ENCODE measurements at regions not wholly inside any gene's neighbourhood (a gene's known extent, or its start where the extent isn't known, plus 50 kb on each side); places are given as distances from the start of the nearest gene placed in this dataset.

- H3K4me3 ChIP-seq = no peak overlapping the region
- H3K9me3 ChIP-seq (ENCODE audit: low read depth) = no peaks in the 10 kb centered on the region
- TF ChIP-seq EZH2phosphoT487 (IDR thresholded peaks at IDR 0.05; ENCODE audit: insufficient read depth, low read depth) = no peak
- TF ChIP-seq EZH2 (IDR thresholded peaks at IDR 0.05; ENCODE audit: insufficient read depth, poor library complexity, severe bottlenecking) = no peak
- H3K4me1 ChIP-seq (ENCODE audit: insufficient read depth) = peaks cover 5% of the 10 kb centered on the region
- no peaks in the 10 kb centered on the region for H3K79me2 ChIP-seq (ENCODE audit: insufficient read depth)
- no peaks in the 10 kb centered on the region for H4K20me1 ChIP-seq (ENCODE audit: insufficient read depth)
- H3K9ac ChIP-seq = no peak overlapping the region
- no peak overlapping the region for H3K4me2 ChIP-seq (ENCODE audit: unreplicated experiment)
- no peaks in the 10 kb centered on the region for H3K36me3 ChIP-seq (ENCODE audit: low read depth)
- H3K9me2 ChIP-seq (ENCODE audit: insufficient read depth) = no peaks in the 10 kb centered on the region
- in situ Hi-C loops (cut with MboI) = no loop called here
- no peaks in the 10 kb centered on the region for H3F3A ChIP-seq (ENCODE audit: insufficient read depth)
- H2AFZ ChIP-seq = no peak overlapping the region
- 73 to 78% methylated on average over 2 of the region's 2 CpGs for WGBS, 2 experiments (ENCODE audit: low coverage in 1 of 2, low lambda C conversion rate in 2 of 2, missing lambda C conversion rate in 2 of 2)
- no peak for DNase-seq
- no peaks in the 10 kb centered on the region for H3K27me3 ChIP-seq (replicated peaks; ENCODE audit: insufficient read depth)
- H3K27ac ChIP-seq = no peak overlapping the region
Observed at GRCh38 chr12:127074161-127074560, 1192.8 kb upstream of the TMEM132C start.

GRCh38 chr12:127075981-127076380 lies 1191.0 kb upstream of the TMEM132C start:
- DNase-seq = no peak
- in situ Hi-C loops (cut with MboI) = no loop called here
- Histone ChIP-seq H3K36me3 (ENCODE audit: low read depth) (no peaks in the 10 kb centered on the region), H3K9me2 (ENCODE audit: insufficient read depth) (no peaks in the 10 kb centered on the region), H3K4me3 (no peak overlapping the region), H4K20me1 (ENCODE audit: insufficient read depth) (no peaks in the 10 kb centered on the region), H3F3A (ENCODE audit: insufficient read depth) (no peaks in the 10 kb centered on the region), H3K9ac (no peak overlapping the region), H3K79me2 (ENCODE audit: insufficient read depth) (no peaks in the 10 kb centered on the region), H3K27ac (no peak overlapping the region), H3K9me3 (ENCODE audit: low read depth) (no peaks in the 10 kb centered on the region), H3K4me1 (ENCODE audit: insufficient read depth) (peaks cover 6% of the 10 kb centered on the region), H3K27me3 (replicated peaks; ENCODE audit: insufficient read depth) (no peaks in the 10 kb centered on the region), H3K4me2 (ENCODE audit: unreplicated experiment) (no peak overlapping the region), H2AFZ (no peak overlapping the region)
- no peak for TF ChIP-seq EZH2 (IDR thresholded peaks at IDR 0.05; ENCODE audit: insufficient read depth, poor library complexity, severe bottlenecking)
- no peak for TF ChIP-seq EZH2phosphoT487 (IDR thresholded peaks at IDR 0.05; ENCODE audit: insufficient read depth, low read depth)
- WGBS, 2 experiments (ENCODE audit: low coverage in 1 of 2, low lambda C conversion rate in 2 of 2, missing lambda C conversion rate in 2 of 2) = 88 to 93% methylated on average over 4 of the region's 4 CpGs

- Histone ChIP-seq H3K4me2 (ENCODE audit: unreplicated experiment) (no peak overlapping the region), H3K9me2 (ENCODE audit: insufficient read depth) (no peaks in the 10 kb centered on the region), H3K79me2 (ENCODE audit: insufficient read depth) (no peaks in the 10 kb centered on the region), H3K4me1 (ENCODE audit: insufficient read depth) (peaks cover 7% of the 10 kb centered on the region), H3K9me3 (ENCODE audit: low read depth) (no peaks in the 10 kb centered on the region), H4K20me1 (ENCODE audit: insufficient read depth) (no peaks in the 10 kb centered on the region), H3K4me3 (no peak overlapping the region), H2AFZ (no peak overlapping the region), H3K36me3 (ENCODE audit: low read depth) (no peaks in the 10 kb centered on the region), H3F3A (ENCODE audit: insufficient read depth) (no peaks in the 10 kb centered on the region), H3K27me3 (replicated peaks; ENCODE audit: insufficient read depth) (no peaks in the 10 kb centered on the region), H3K27ac (no peak overlapping the region), H3K9ac (no peak overlapping the region)
- in situ Hi-C loops (cut with MboI) = no loop called here
- no peak for DNase-seq
- no peak for TF ChIP-seq EZH2phosphoT487 (IDR thresholded peaks at IDR 0.05; ENCODE audit: insufficient read depth, low read depth)
- TF ChIP-seq EZH2 (IDR thresholded peaks at IDR 0.05; ENCODE audit: insufficient read depth, poor library complexity, severe bottlenecking) = no peak
- 57 to 62% methylated on average over 5 of the region's 5 CpGs for WGBS, 2 experiments (ENCODE audit: low coverage in 1 of 2, low lambda C conversion rate in 2 of 2, missing lambda C conversion rate in 2 of 2)
Observed at GRCh38 chr12:127077262-127078045, 1189.5 kb upstream of the TMEM132C start.

GRCh38 chr12:127078577-127079350 lies 1188.2 kb upstream of the TMEM132C start:
- DNase-seq = peak; percentile 69
- peaks cover 15% of the 10 kb centered on the region for H3K4me1 ChIP-seq (ENCODE audit: insufficient read depth)
- TF ChIP-seq EZH2phosphoT487 (IDR thresholded peaks at IDR 0.05; ENCODE audit: insufficient read depth, low read depth) = no peak
- no peak for TF ChIP-seq EZH2 (IDR thresholded peaks at IDR 0.05; ENCODE audit: insufficient read depth, poor library complexity, severe bottlenecking)
- H3K9me2 ChIP-seq (ENCODE audit: insufficient read depth) = no peaks in the 10 kb centered on the region
- WGBS, 2 experiments (ENCODE audit: low coverage in 1 of 2, low lambda C conversion rate in 2 of 2, missing lambda C conversion rate in 2 of 2) = 28 to 32% methylated on average over 5 of the region's 5 CpGs
- no peaks in the 10 kb centered on the region for H3K36me3 ChIP-seq (ENCODE audit: low read depth)
- no peaks in the 10 kb centered on the region for H3K9me3 ChIP-seq (ENCODE audit: low read depth)
- no peaks in the 10 kb centered on the region for H3K27me3 ChIP-seq (replicated peaks; ENCODE audit: insufficient read depth)
- no peak overlapping the region for H3K9ac ChIP-seq
- H3F3A ChIP-seq (ENCODE audit: insufficient read depth) = no peaks in the 10 kb centered on the region
- H3K4me2 ChIP-seq (ENCODE audit: unreplicated experiment) = no peak overlapping the region
- no peaks in the 10 kb centered on the region for H3K79me2 ChIP-seq (ENCODE audit: insufficient read depth)
- H3K4me3 ChIP-seq = no peak overlapping the region
- peak overlapping the region; percentile 29; the same call in 1 of the 2 replicates for H2AFZ ChIP-seq
- no peaks in the 10 kb centered on the region for H4K20me1 ChIP-seq (ENCODE audit: insufficient read depth)
- in situ Hi-C loops (cut with MboI) = no loop called here
- 0 out of 2 replicates have a peak overlapping the region, but pooled peaks have one; percentile 2 for H3K27ac ChIP-seq

Measured in GM23248 (cell line).